HG02588 (cell line): ENCODE measurements at regions not wholly inside any gene's neighbourhood (a gene's known extent, or its start where the extent isn't known, plus 50 kb on each side); places are given as distances from the start of the nearest gene placed in this dataset.
"Not testable (repeated sequence)": the region's sequence is repeated elsewhere in the genome, so short reads cannot be mapped to it uniquely, and the experiment has no call there.

ENCODE experiments used
- ATAC-seq: cut with Tn5 transposase; IDR thresholded peaks from one replicate; pipeline ENCODE4 v1.9.1; 2021; ENCODE audit warnings: mild to moderate bottlenecking, moderate library complexity; ENCODE audit not compliant: unreplicated experiment

DNA sequence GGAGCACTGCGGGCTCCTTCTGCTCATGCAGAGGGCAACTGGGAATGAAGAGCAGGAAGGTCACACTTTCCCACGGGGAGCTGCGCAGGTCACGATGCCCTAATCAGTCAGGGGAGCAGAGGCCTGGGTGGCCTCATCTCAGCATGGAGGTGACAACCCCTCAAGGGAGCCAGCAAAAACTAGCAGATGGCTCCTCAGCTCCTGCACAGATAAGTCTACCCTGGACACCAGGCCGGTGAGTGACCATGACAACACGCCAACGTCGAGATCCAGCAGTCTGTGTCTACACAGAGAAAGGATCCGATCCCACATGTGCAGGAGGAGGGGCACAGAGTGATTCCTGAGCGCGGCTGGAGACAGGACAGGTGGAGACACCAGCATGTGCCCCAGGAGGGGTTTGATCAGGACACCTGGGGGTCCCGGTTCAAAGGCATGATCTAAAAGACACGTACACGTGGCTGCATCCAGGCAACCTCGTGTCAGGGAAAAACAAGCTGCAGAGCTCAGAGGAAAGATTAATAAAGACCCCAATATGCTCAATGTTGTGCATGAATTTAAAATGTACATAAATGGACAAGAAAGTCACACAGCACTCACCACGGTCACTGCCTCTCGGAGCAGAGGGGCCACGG lies 153.7 kb upstream of the SFSWAP start:
- no peak for ATAC-seq

GRCh38 chr12:131559517-131560516 lies 151.1 kb upstream of the SFSWAP start:
- no peak for ATAC-seq

DNA sequence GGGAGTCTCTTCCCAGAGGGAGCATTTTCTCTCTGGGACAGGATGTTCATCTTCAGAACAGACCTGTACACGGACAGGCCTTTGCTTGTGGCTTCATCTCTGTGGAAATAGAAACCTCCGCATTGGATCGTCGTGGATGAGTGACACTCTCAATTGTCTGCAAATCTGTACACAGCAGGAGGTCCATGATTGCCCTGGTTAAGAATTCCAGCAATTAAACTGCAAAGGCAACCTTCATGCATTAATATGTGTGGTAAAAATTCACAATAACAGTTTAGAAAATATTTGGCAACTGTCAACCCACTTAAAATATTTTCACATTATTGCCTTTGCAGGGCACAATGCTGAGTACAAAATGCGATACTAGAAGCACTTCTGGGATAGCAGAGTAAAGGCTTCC lies 149.8 kb upstream of the SFSWAP start:
- no peak for ATAC-seq

DNA sequence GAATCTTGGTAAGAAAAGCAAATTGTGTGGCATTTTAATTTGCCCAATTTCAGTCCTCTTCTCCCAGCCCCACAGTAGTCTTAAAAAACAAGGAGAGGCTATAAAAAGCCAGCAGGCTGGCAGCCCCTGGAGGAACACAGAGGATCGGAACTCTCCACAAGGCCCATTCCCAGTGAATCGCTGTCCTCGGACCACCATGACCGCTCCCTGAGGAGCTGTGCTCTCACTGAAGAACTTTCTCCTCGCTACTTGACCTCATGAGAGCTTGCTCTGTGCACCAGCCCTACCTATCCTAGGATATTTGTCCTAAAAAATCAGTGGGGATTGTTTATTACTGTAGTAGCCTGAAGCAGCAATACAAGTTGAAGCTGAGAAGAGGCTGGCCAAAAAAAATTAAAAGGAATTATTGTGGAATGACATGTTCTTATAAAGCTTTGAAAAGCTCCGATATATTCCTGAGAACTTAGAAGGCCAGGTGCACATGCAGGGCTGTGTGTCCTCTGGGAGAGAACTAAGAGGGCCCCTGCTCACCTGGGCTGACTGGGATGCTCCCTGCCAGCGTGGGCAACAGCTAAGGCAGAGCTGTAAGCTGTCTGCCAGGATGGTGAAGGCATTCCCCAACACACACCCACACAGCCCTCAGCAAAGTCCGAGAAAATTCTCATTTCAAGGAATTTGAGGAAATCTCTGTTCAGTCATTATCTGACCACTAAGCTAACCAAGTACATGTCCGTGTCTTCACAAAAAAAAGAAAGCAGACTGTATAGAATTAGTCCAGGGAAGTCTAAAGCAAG lies 148.8 kb upstream of the SFSWAP start:
- ATAC-seq, result no peak

- not testable (repeated sequence) for ATAC-seq
Measured at GRCh38 chr12:131564138-131564727, 146.7 kb upstream of the SFSWAP start.

GRCh38 chr12:131564845-131565244 lies 146.0 kb upstream of the SFSWAP start:
- no peak for ATAC-seq

DNA sequence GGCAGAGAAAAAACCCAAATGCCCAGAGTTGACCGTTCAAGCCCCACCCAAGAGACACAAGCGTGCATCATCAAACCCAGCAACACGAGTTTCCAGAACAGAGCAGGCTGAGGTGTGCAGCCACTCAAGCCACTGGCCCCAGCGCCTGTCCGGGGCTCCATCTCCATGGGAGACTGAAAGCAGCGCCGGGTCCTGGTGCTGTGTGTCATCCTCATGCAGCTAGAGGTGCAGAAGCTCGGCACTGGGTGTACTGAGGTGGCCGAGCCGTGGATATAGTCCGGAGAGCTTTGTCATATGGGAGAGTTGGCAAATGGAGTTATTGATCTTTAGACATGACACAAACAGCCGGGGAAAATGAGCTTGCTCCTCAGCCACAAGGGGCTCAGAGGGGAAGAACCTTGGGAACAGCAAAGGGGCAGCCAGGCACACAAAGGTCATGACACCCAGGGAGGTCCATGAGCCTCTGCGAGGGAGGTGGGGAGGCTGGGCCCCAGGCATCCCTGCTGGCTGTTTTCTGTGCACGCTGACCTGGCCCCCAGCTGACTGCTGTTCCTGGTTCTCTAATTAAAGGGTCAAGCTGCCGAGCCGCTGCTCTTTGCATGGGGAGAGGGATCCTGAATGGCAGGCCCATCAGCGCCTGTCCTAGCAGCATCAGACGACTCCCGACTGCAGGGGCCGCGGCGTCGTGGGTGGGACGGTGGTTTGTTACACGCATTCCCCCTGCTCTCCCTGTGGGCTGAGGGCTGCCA lies 145.4 kb upstream of the SFSWAP start:
- no peak for ATAC-seq

DNA sequence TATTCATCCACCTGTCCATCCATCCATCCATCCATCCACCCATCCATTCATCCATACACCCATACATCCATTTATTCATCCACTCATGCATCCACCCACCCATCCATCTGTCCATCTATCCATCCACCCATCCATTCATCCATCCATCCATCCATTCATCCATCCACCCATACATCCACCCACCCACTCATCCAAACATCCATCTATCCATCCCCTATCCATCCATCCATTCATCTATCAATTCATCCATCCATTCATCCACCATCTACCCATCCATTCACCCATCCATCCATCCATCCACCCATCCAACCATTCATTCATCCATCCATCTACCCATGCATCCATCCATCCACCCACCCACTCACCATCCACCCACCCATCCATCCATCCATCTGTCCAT lies 142.6 kb upstream of the SFSWAP start:
- no peak for ATAC-seq

GRCh38 chr12:131570596-131570995 lies 140.3 kb upstream of the SFSWAP start:
- no peak for ATAC-seq

DNA sequence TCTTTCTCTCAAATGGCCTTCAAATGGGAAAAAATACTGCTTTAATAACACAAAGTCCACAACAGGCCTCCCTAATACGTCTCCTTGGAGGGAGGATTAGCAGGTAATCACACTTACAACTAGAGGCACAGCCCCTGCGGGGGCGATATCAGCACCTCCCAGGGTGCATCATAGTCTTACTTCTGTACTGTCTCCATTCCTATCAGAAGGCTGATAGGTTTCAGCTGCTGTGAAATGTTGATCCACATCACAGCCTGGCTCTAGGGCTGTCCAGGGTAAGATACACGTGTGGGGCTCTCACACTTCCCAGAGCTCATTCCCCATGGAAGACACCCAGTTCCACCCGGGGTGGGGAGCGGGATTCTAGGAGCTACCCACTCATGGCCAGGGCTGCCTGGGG lies 139.1 kb upstream of the SFSWAP start:
- ATAC-seq, result no peak

DNA sequence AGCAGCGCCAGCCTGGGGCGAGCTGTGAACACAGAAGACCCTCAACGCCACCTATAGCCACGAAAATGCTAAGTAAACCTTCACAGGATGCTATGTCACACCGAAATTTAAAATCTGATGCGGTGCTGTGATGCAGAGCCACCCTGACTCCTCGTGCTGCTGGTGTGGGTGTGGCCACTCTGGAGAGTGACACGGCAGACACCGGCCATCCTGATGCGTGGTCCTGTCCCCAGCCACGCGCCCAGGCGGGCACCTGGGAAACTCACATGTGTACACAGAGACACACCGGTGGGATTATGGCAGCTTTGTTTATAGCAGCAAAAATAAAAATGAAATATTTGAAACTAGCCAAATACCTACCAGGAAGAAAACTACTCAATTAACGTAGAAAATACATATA lies 138.3 kb upstream of the SFSWAP start:
- ATAC-seq, result no peak

GRCh38 chr12:131573631-131574394 lies 137.1 kb upstream of the SFSWAP start:
- ATAC-seq, result no peak

DNA sequence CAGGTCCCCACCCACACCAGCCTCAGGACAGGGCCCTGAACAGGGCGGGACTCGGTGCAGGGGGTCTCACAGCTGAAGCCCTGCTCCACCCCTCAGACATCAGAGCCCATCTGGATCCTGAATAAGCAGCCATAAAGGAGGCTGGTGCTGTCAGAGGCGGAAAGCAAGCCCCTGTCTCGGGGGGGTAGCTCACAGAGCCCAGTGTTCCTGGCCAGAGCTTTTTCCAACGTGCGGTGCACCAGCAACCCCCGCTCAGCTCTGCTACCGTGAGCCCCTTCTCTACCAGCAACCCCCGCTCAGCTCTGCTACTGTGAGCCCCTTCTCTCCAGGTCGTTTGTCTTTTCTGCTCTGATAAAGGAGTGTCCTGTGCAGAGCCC lies 136.5 kb upstream of the SFSWAP start:
- ATAC-seq, result no peak

- no peak for ATAC-seq
Measured at GRCh38 chr12:131575371-131575770, 135.5 kb upstream of the SFSWAP start.

- not testable (repeated sequence) for ATAC-seq
Measured at GRCh38 chr12:131576734-131577133, 134.2 kb upstream of the SFSWAP start.

GRCh38 chr12:131577766-131578165 lies 133.1 kb upstream of the SFSWAP start:
- ATAC-seq, result no peak

- ATAC-seq, result no peak
Measured at GRCh38 chr12:131578828-131579470, 131.9 kb upstream of the SFSWAP start.

GRCh38 chr12:131583090-131583712 lies 127.7 kb upstream of the SFSWAP start:
- ATAC-seq, result no peak

GRCh38 chr12:131586269-131586668 lies 124.6 kb upstream of the SFSWAP start:
- no peak for ATAC-seq
